K562 (cell line): ENCODE measurements at regions not wholly inside any gene's neighbourhood (a gene's known extent, or its start where the extent isn't known, plus 50 kb on each side); places are given as distances from the start of the nearest gene placed in this dataset.

Source experiments
- ATF3 ChIP-seq, 2 experiments: fragments of 450-650 bp in 1 of 2; sonication (generic) in 1 of 2; formaldehyde crosslinking in 1 of 2; IDR thresholded peaks in 1 of 2; conservative IDR thresholded peaks in 1 of 2; 2 replicates each; pipeline versions ENCODE4 v1.6.1 to v1.8.1; 2016 to 2023; ENCODE audit warnings: mild to moderate bottlenecking in 2 of 2, moderate library complexity in 2 of 2, inconsistent platforms in 1 of 2, missing genetic modification reagents in 1 of 2
- CTCF ChIP-seq, 3 experiments: IDR thresholded peaks in 2 of 3; conservative IDR thresholded peaks in 1 of 3; 2 replicates each; pipeline ENCODE4 v1.5.1; 2011 to 2012; ENCODE audit warnings: low read length in 3 of 3, mild to moderate bottlenecking in 3 of 3, control low read depth in 2 of 3, improper control_type of control experiment in 1 of 3, inconsistent platforms in 1 of 3, low read depth in 1 of 3, mixed read lengths in 1 of 3, moderate library complexity in 1 of 3; ENCODE audit not compliant: insufficient read depth in 2 of 3
- ELF1 ChIP-seq: fragments of 200-800 bp; sonication (Bioruptor generic); IDR thresholded peaks from 2 replicates; pipeline ENCODE4 v1.6.1; 2016; ENCODE audit warnings: missing genetic modification characterization, missing compliant biosample characterization
- EP300 ChIP-seq: IDR thresholded peaks from 2 replicates; pipeline ENCODE4 v1.6.1; 2012; ENCODE audit warnings: low read length, improper control_type of control experiment
- EZH2 ChIP-seq: IDR thresholded peaks from 2 replicates; pipeline ENCODE4 v1.6.1; 2012; ENCODE audit warnings: low read depth, mild to moderate bottlenecking, inconsistent platforms, low read length, borderline replicate concordance
- FOS ChIP-seq: IDR thresholded peaks from 3 replicates; pipeline ENCODE4 v1.6.1; 2011; ENCODE audit not compliant: insufficient read length; ENCODE audit errors: extremely low read depth
- NFIC ChIP-seq: fragments of 450-650 bp; IDR thresholded peaks from 2 replicates; pipeline ENCODE4 v1.6.1; 2017; ENCODE audit warnings: mild to moderate bottlenecking, inconsistent platforms
- POLR2A ChIP-seq: fragments of 450-650 bp; conservative IDR thresholded peaks from 2 replicates; pipeline ENCODE4 v1.6.1; 2016
- ZNF224 ChIP-seq: sonication (generic); formaldehyde crosslinking; IDR thresholded peaks from 2 replicates; pipeline ENCODE4 v1.8.0; 2022; ENCODE audit warnings: mild to moderate bottlenecking, missing genetic modification reagents
- TF ChIP-seq, protein P1 (sequence below): sonication (generic); formaldehyde crosslinking; IDR thresholded peaks from 2 replicates; pipeline ENCODE4 v1.8.1; 2023; ENCODE audit warnings: mild to moderate bottlenecking, missing genetic modification reagents

GRCh38 chr5:107285772-107286171 is 385.0 kb downstream of the EFNA5 start:
- no peak for TF ChIP-seq ELF1
- no peak for TF ChIP-seq POLR2A
- no peak for TF ChIP-seq CTCF (IDR thresholded peaks at IDR 0.05 in 2 of 3, conservative IDR thresholded peaks at IDR 0.05 in 1 of 3; ENCODE audit: insufficient read depth in 2 of 3, low read depth in 1 of 3, low read length in 3 of 3)
- no peak for TF ChIP-seq EZH2
- TF ChIP-seq ZNF224 (CRISPR knock-in tag): no peak
- TF ChIP-seq ATF3 (IDR thresholded peaks at IDR 0.05): no peak
- TF ChIP-seq ATF3 (CRISPR knock-in tag; conservative IDR thresholded peaks at IDR 0.05): no peak
- no peak for TF ChIP-seq EP300
- TF ChIP-seq, protein P1, sequence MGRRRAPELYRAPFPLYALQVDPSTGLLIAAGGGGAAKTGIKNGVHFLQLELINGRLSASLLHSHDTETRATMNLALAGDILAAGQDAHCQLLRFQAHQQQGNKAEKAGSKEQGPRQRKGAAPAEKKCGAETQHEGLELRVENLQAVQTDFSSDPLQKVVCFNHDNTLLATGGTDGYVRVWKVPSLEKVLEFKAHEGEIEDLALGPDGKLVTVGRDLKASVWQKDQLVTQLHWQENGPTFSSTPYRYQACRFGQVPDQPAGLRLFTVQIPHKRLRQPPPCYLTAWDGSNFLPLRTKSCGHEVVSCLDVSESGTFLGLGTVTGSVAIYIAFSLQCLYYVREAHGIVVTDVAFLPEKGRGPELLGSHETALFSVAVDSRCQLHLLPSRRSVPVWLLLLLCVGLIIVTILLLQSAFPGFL (CRISPR knock-in tag): no peak
- TF ChIP-seq FOS: no peak
- no peak for TF ChIP-seq NFIC
